DOHH2 (cell line): ENCODE measurements at regions not wholly inside any gene's neighbourhood (a gene's known extent, or its start where the extent isn't known, plus 50 kb on each side); places are given as distances from the start of the nearest gene placed in this dataset.

Experiments
- H3F3A ChIP-seq: fragments of 200-600 bp; sonication (generic), shearing (Covaris generic); 2 replicates; pipeline ENCODE4 v1.6.0; 2016; ENCODE audit warnings: antibody characterized with exemption, mild to moderate bottlenecking; ENCODE audit not compliant: control insufficient read depth, insufficient read depth
- H3K27ac ChIP-seq: fragments of 200-600 bp; sonication (generic); 2 replicates; pipeline ENCODE4 v1.5.1; 2014; ENCODE audit warnings: low read depth, mild to moderate bottlenecking, low read length, moderate library complexity
- H3K27me3 ChIP-seq: fragments of 200-600 bp; sonication (generic); 2 replicates; pipeline ENCODE4 v1.6.1; 2014; ENCODE audit warnings: mild to moderate bottlenecking, low read length, mixed read lengths; ENCODE audit not compliant: control insufficient read depth
- H3K36me3 ChIP-seq: fragments of 200-600 bp; sonication (generic); 2 replicates; pipeline ENCODE4 v1.6.1; 2014; ENCODE audit warnings: mild to moderate bottlenecking, low read length, moderate library complexity, mixed read lengths; ENCODE audit not compliant: control insufficient read depth
- H3K4me1 ChIP-seq: fragments of 200-600 bp; sonication (generic); 2 replicates; pipeline ENCODE4 v1.6.1; 2014; ENCODE audit warnings: mild to moderate bottlenecking, low read length, mixed read lengths; ENCODE audit not compliant: control insufficient read depth
- H3K4me2 ChIP-seq: fragments of 200-600 bp; sonication (generic); 2 replicates; pipeline ENCODE4 v1.6.0; 2014; ENCODE audit warnings: mild to moderate bottlenecking, low read length, moderate library complexity
- H3K4me3 ChIP-seq: fragments of 200-600 bp; sonication (generic); 2 replicates; pipeline ENCODE4 v1.5.1; 2014; ENCODE audit warnings: mild to moderate bottlenecking, low read length, mixed read lengths
- H3K79me2 ChIP-seq: fragments of 200-600 bp; sonication (generic); 2 replicates; pipeline ENCODE4 v1.6.1; 2014; ENCODE audit warnings: mild to moderate bottlenecking, low read length, mixed read lengths; ENCODE audit not compliant: control insufficient read depth
- H3K9me2 ChIP-seq: fragments of 200-600 bp; sonication (generic); replicated peaks from 2 replicates; pipeline ENCODE4 v1.6.1; 2014; ENCODE audit warnings: mild to moderate bottlenecking, low read length, mixed read lengths; ENCODE audit not compliant: control insufficient read depth
- H3K9me3 ChIP-seq: fragments of 200-600 bp; sonication (generic); 2 replicates; pipeline ENCODE4 v1.6.1; 2014; ENCODE audit warnings: antibody characterized with exemption, low read length, mixed read lengths; ENCODE audit not compliant: control insufficient read depth, insufficient read depth
- H4K20me1 ChIP-seq: fragments of 200-600 bp; sonication (generic); 2 replicates; pipeline ENCODE4 v1.6.0; 2014; ENCODE audit warnings: low read depth, mild to moderate bottlenecking, antibody characterized with exemption, low read length, moderate library complexity; ENCODE audit not compliant: control insufficient read depth, insufficient read depth
- EZH2phosphoT487 ChIP-seq: fragments of 200-600 bp; sonication (generic); IDR thresholded peaks from 2 replicates; pipeline ENCODE4 v1.6.1; 2017; ENCODE audit warnings: borderline replicate concordance, mild to moderate bottlenecking, antibody characterized with exemption, low read length, moderate library complexity, mixed read lengths
- TF ChIP-seq, protein P1 (sequence below): fragments of 200-600 bp; sonication (generic); IDR thresholded peaks from one replicate; pipeline ENCODE4 v1.5.1; 2014; ENCODE audit warnings: antibody characterized with exemption, mild to moderate bottlenecking, low read depth, low read length; ENCODE audit not compliant: poor library complexity, severe bottlenecking

DNA sequence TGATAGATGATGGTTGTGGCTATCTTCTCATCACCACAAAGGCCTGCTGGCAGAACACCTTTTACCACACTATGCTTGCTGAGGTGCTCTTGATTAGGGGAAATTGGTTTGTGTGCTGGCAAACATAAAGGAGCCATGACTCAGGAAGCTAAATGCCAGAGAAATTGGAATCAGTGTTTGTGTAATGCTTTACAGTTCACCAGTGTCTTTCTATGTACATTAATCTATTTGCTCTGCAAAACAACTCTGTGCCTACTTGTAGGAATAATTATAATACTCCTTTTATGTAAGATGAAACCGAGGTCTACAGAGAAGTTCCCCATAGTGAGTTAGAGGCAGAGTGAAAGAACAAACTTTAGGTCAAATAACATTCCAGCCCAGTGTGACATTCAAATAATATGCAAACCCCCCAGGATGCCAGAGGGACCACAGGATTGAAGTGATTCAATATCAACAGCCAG is 390.5 kb upstream of the HTR2A start:
- no peaks in the 10 kb centered on the region for H3F3A ChIP-seq
- no peak overlapping the region for H3K4me2 ChIP-seq
- no peaks in the 10 kb centered on the region for H3K9me3 ChIP-seq
- no peaks in the 10 kb centered on the region for H3K36me3 ChIP-seq
- no peaks in the 10 kb centered on the region for H3K4me1 ChIP-seq
- H4K20me1 ChIP-seq, result no peaks in the 10 kb centered on the region
- H3K27ac ChIP-seq, result no peak overlapping the region
- no peaks in the 10 kb centered on the region for H3K79me2 ChIP-seq
- no peaks in the 10 kb centered on the region for H3K27me3 ChIP-seq
- no peaks in the 10 kb centered on the region for H3K9me2 ChIP-seq
- no peak overlapping the region for H3K4me3 ChIP-seq
- TF ChIP-seq, protein P1, sequence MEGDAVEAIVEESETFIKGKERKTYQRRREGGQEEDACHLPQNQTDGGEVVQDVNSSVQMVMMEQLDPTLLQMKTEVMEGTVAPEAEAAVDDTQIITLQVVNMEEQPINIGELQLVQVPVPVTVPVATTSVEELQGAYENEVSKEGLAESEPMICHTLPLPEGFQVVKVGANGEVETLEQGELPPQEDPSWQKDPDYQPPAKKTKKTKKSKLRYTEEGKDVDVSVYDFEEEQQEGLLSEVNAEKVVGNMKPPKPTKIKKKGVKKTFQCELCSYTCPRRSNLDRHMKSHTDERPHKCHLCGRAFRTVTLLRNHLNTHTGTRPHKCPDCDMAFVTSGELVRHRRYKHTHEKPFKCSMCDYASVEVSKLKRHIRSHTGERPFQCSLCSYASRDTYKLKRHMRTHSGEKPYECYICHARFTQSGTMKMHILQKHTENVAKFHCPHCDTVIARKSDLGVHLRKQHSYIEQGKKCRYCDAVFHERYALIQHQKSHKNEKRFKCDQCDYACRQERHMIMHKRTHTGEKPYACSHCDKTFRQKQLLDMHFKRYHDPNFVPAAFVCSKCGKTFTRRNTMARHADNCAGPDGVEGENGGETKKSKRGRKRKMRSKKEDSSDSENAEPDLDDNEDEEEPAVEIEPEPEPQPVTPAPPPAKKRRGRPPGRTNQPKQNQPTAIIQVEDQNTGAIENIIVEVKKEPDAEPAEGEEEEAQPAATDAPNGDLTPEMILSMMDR, result no peak
- no peak for TF ChIP-seq EZH2phosphoT487

- H4K20me1 ChIP-seq, result no peaks in the 10 kb centered on the region
- TF ChIP-seq, protein P1, result no peak
- H3K4me2 ChIP-seq, result no peak overlapping the region
- no peaks in the 10 kb centered on the region for H3K79me2 ChIP-seq
- H3K9me2 ChIP-seq, result no peaks in the 10 kb centered on the region
- H3K36me3 ChIP-seq, result no peaks in the 10 kb centered on the region
- no peaks in the 10 kb centered on the region for H3K9me3 ChIP-seq
- H3K27ac ChIP-seq, result no peak overlapping the region
- no peak overlapping the region for H3K4me3 ChIP-seq
- H3K4me1 ChIP-seq, result no peaks in the 10 kb centered on the region
- H3K27me3 ChIP-seq, result no peaks in the 10 kb centered on the region
- no peaks in the 10 kb centered on the region for H3F3A ChIP-seq
These were observed 385.1 kb upstream of the HTR2A start for GRCh38 chr13:47281991-47282390.

- Histone ChIP-seq H3F3A (no peaks in the 10 kb centered on the region), H3K4me3 (no peak overlapping the region), H3K9me2 (no peaks in the 10 kb centered on the region), H3K27ac (no peak overlapping the region), H3K4me2 (no peak overlapping the region), H3K9me3 (no peaks in the 10 kb centered on the region), H3K36me3 (no peaks in the 10 kb centered on the region), H3K4me1 (no peaks in the 10 kb centered on the region), H4K20me1 (no peaks in the 10 kb centered on the region), H3K27me3 (no peaks in the 10 kb centered on the region), H3K79me2 (no peaks in the 10 kb centered on the region)
- TF ChIP-seq, protein P1, result no peak
- no peak for TF ChIP-seq EZH2phosphoT487
These were observed 383.1 kb upstream of the HTR2A start for GRCh38 chr13:47279920-47280319.

DNA sequence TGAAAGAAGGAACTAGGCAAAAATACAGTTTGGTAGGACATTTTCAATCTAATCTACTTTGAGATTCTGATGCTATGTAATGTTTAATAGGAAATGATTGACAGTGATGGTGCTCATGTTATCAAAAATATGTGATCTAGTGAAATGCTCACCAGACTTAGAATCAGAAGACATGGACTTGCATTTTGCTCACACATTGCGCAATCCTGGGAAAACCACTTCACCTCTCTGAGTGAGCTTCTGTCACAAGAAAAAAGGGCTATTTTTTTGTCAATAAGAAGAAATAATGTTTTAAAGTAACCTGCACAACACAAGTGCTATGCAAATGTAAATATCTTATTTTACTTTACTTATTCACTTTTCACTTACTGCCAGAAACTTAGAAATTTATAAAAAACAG is 380.9 kb upstream of the HTR2A start:
- no peak overlapping the region for H3K27ac ChIP-seq
- H3K4me2 ChIP-seq, result no peak overlapping the region
- no peak for TF ChIP-seq EZH2phosphoT487
- TF ChIP-seq, protein P1, result no peak
- H3F3A ChIP-seq, result no peaks in the 10 kb centered on the region
- H3K9me3 ChIP-seq, result no peaks in the 10 kb centered on the region
- no peaks in the 10 kb centered on the region for H3K79me2 ChIP-seq
- H3K36me3 ChIP-seq, result no peaks in the 10 kb centered on the region
- no peaks in the 10 kb centered on the region for H3K9me2 ChIP-seq
- no peaks in the 10 kb centered on the region for H3K27me3 ChIP-seq
- no peaks in the 10 kb centered on the region for H4K20me1 ChIP-seq
- no peak overlapping the region for H3K4me3 ChIP-seq
- H3K4me1 ChIP-seq, result no peaks in the 10 kb centered on the region
